OCI-LY1 (cell line): ENCODE measurements at regions not wholly inside any gene's neighbourhood (a gene's known extent, or its start where the extent isn't known, plus 50 kb on each side); places are given as distances from the start of the nearest gene placed in this dataset.

Experiments
- H2AFZ ChIP-seq: fragments of 200-600 bp; sonication (generic), shearing (Covaris generic); 2 replicates; pipeline ENCODE4 v1.6.0; 2014; ENCODE audit warnings: antibody characterized with exemption, mild to moderate bottlenecking, low read length
- H3F3A ChIP-seq: fragments of 200-600 bp; sonication (generic), shearing (Covaris generic); 2 replicates; pipeline ENCODE4 v1.6.0; 2014; ENCODE audit warnings: mild to moderate bottlenecking, antibody characterized with exemption, low read length, moderate library complexity; ENCODE audit not compliant: insufficient read depth
- H3K27ac ChIP-seq: fragments of 200-600 bp; sonication (generic); 2 replicates; pipeline ENCODE4 v1.5.1; 2014; ENCODE audit warnings: low read length, mixed run types, mild to moderate bottlenecking, low read depth; ENCODE audit not compliant: poor library complexity, severe bottlenecking
- H3K27me3 ChIP-seq: fragments of 200-600 bp; sonication (generic); 2 replicates; pipeline ENCODE4 v1.6.0; 2014; ENCODE audit warnings: antibody characterized with exemption, mild to moderate bottlenecking, low read length, moderate library complexity; ENCODE audit not compliant: insufficient read depth
- H3K36me3 ChIP-seq: fragments of 200-600 bp; sonication (generic); 2 replicates; pipeline ENCODE4 v1.6.1; 2014; ENCODE audit warnings: mild to moderate bottlenecking, antibody characterized with exemption, low read length, moderate library complexity, mixed read lengths; ENCODE audit not compliant: insufficient read depth
- H3K4me1 ChIP-seq: fragments of 200-600 bp; sonication (generic); 2 replicates; pipeline ENCODE4 v1.5.1; 2014; ENCODE audit warnings: mild to moderate bottlenecking, low read length, moderate library complexity; ENCODE audit not compliant: insufficient read depth, severe bottlenecking
- H3K4me2 ChIP-seq: fragments of 200-600 bp; sonication (generic), shearing (Covaris generic); 2 replicates; pipeline ENCODE4 v1.6.1; 2014; ENCODE audit warnings: low read length
- H3K4me3 ChIP-seq: fragments of 200-600 bp; sonication (generic); 2 replicates; pipeline ENCODE4 v1.5.1; 2014; ENCODE audit warnings: low read length, low read depth, mild to moderate bottlenecking, mixed read lengths; ENCODE audit not compliant: poor library complexity, severe bottlenecking
- H3K79me2 ChIP-seq: fragments of 200-600 bp; shearing (Covaris generic); 2 replicates; pipeline ENCODE4 v1.6.1; 2016; ENCODE audit warnings: mixed run types, low read length, mixed read lengths; ENCODE audit not compliant: insufficient read depth
- H3K9ac ChIP-seq: fragments of 200-600 bp; sonication (generic), shearing (Covaris generic); 2 replicates; pipeline ENCODE4 v1.6.1; 2014; ENCODE audit warnings: mild to moderate bottlenecking, low read length, mixed read lengths
- H3K9me2 ChIP-seq: fragments of 200-600 bp; sonication (generic), shearing (Covaris generic); 2 replicates; pipeline ENCODE4 v1.6.1; 2014; ENCODE audit warnings: low read depth, mild to moderate bottlenecking, low read length, mixed read lengths
- H3K9me3 ChIP-seq: fragments of 200-600 bp; shearing (Covaris generic); 2 replicates; pipeline ENCODE4 v1.6.1; 2014; ENCODE audit warnings: low read length, mixed read lengths
- H4K20me1 ChIP-seq: fragments of 200-600 bp; sonication (generic), shearing (Covaris generic); 2 replicates; pipeline ENCODE4 v1.6.0; 2016; ENCODE audit warnings: mild to moderate bottlenecking, low read length; ENCODE audit not compliant: insufficient read depth
- CTCF ChIP-seq: fragments of 200-600 bp; sonication (generic), shearing (Covaris generic); IDR thresholded peaks from 2 replicates; pipeline ENCODE4 v1.5.1; 2017; ENCODE audit warnings: mild to moderate bottlenecking, antibody characterized with exemption, low read length, moderate library complexity, mixed read lengths
- EZH2 ChIP-seq: fragments of 200-600 bp; sonication (generic), shearing (Covaris generic); IDR thresholded peaks from 2 replicates; pipeline ENCODE4 v1.8.0; 2017; ENCODE audit warnings: borderline replicate concordance, mixed run types, mild to moderate bottlenecking, antibody characterized with exemption, low read length, moderate library complexity, mixed read lengths

GRCh38 chr13:61188057-61188456, 227.6 kb downstream of the PCDH20 start:
- Histone ChIP-seq H3K36me3 (no peaks in the 10 kb centered on the region), H3K4me2 (no peak overlapping the region), H3K9me3 (no peaks in the 10 kb centered on the region), H2AFZ (no peak overlapping the region), H3K9me2 (no peaks in the 10 kb centered on the region), H3K9ac (no peak overlapping the region), H3K4me3 (no peak overlapping the region), H3K4me1 (no peaks in the 10 kb centered on the region), H3K27ac (no peak overlapping the region), H3K27me3 (no peaks in the 10 kb centered on the region), H4K20me1 (no peaks in the 10 kb centered on the region), H3K79me2 (no peaks in the 10 kb centered on the region), H3F3A (no peaks in the 10 kb centered on the region)
- TF ChIP-seq EZH2 (no peak), CTCF (no peak)

DNA sequence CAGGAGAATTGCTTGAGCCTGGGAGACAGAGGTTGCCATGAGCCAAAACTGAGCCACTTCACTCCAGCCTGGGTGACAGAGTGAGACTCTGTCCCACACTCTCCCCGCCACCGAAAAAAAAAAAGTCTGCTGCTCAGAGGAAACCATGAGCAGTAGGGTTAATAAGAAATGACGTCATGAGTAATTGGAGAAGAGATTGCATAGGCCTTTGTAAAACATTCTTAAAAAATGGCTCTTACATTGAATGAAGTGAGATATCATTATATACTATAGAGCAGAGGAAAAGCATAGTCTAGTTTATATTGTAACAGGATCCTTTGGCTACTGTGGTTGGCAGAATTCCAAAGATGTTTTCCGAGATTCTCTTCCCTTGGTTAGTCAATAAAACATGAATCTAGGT, 228.2 kb downstream of the PCDH20 start:
- Histone ChIP-seq H3K9ac (no peak overlapping the region), H4K20me1 (no peaks in the 10 kb centered on the region)

GRCh38 chr13:61183670-61184069, 232.0 kb downstream of the PCDH20 start:
- no peaks in the 10 kb centered on the region for H3K9me3 ChIP-seq
- no peak overlapping the region for H3K27ac ChIP-seq
- TF ChIP-seq CTCF (no peak), EZH2 (no peak)
- no peaks in the 10 kb centered on the region for H3K79me2 ChIP-seq
- H4K20me1 ChIP-seq, result no peaks in the 10 kb centered on the region
- no peaks in the 10 kb centered on the region for H3K4me1 ChIP-seq
- H3F3A ChIP-seq, result no peaks in the 10 kb centered on the region
- no peak overlapping the region for H3K4me3 ChIP-seq
- no peak overlapping the region for H2AFZ ChIP-seq
- no peaks in the 10 kb centered on the region for H3K27me3 ChIP-seq
- no peaks in the 10 kb centered on the region for H3K9me2 ChIP-seq
- no peak overlapping the region for H3K4me2 ChIP-seq
- H3K36me3 ChIP-seq, result no peaks in the 10 kb centered on the region
- no peak overlapping the region for H3K9ac ChIP-seq

More for the DNA sequence above, 228.2 kb downstream of the PCDH20 start:
- H2AFZ ChIP-seq, result no peak overlapping the region
- H3K9me3 ChIP-seq, result no peaks in the 10 kb centered on the region
- H3K36me3 ChIP-seq, result no peaks in the 10 kb centered on the region
- TF ChIP-seq CTCF, result no peak
- TF ChIP-seq EZH2, result no peak
- H3K9me2 ChIP-seq, result no peaks in the 10 kb centered on the region
- no peaks in the 10 kb centered on the region for H3K27me3 ChIP-seq
- H3K4me2 ChIP-seq, result no peak overlapping the region
- no peak overlapping the region for H3K4me3 ChIP-seq
- H3K79me2 ChIP-seq, result no peaks in the 10 kb centered on the region
- no peaks in the 10 kb centered on the region for H3F3A ChIP-seq
- no peaks in the 10 kb centered on the region for H3K4me1 ChIP-seq
- H3K27ac ChIP-seq, result no peak overlapping the region
